Smooth muscle cell (in vitro differentiated cells): ENCODE measurements at regions not wholly inside any gene's neighbourhood (a gene's known extent, or its start where the extent isn't known, plus 50 kb on each side); places are given as distances from the start of the nearest gene placed in this dataset.
"Not testable (repeated sequence)": the region's sequence is repeated elsewhere in the genome, so short reads cannot be mapped to it uniquely, and the experiment has no call there.

ENCODE experiments used
- DNase-seq: peaks from one replicate; lab custom pipeline; 2025; ENCODE audit not compliant: unreplicated experiment; lab: John Stamatoyannopoulos, UW
- H2AFZ ChIP-seq: fragments of 200-600 bp; sonication (generic); 2 replicates; pipeline ENCODE4 v1.6.0; 2016; ENCODE audit warnings: antibody characterized with exemption, low read depth, mild to moderate bottlenecking
- H3F3A ChIP-seq: fragments of 200-600 bp; sonication (generic); 2 replicates; pipeline ENCODE4 v1.6.0; 2017; ENCODE audit warnings: antibody characterized with exemption, low read depth
- H3K27ac ChIP-seq: fragments of 200-600 bp; sonication (generic); 2 replicates; pipeline ENCODE4 v1.5.1; 2016; ENCODE audit warnings: low read depth, mild to moderate bottlenecking
- H3K27me3 ChIP-seq: fragments of 200-600 bp; sonication (generic); 2 replicates; pipeline ENCODE4 v1.6.1; 2016; ENCODE audit warnings: low read depth, mild to moderate bottlenecking
- H3K36me3 ChIP-seq: fragments of 200-600 bp; sonication (generic); 2 replicates; pipeline ENCODE4 v1.5.1; 2016; ENCODE audit warnings: low read depth
- H3K4me1 ChIP-seq: fragments of 200-600 bp; sonication (generic); 2 replicates; pipeline ENCODE4 v1.5.1; 2016; ENCODE audit warnings: low read depth
- H3K4me2 ChIP-seq: fragments of 200-600 bp; sonication (generic); 2 replicates; pipeline ENCODE4 v1.6.0; 2016; ENCODE audit warnings: mild to moderate bottlenecking
- H3K4me3 ChIP-seq: fragments of 200-600 bp; sonication (generic); 2 replicates; pipeline ENCODE4 v1.5.1; 2016; ENCODE audit warnings: mild to moderate bottlenecking
- H3K79me2 ChIP-seq: fragments of 200-600 bp; sonication (generic); 2 replicates; pipeline ENCODE4 v1.6.0; 2016; ENCODE audit warnings: low read depth, mild to moderate bottlenecking
- H3K9ac ChIP-seq: fragments of 200-600 bp; sonication (generic); 2 replicates; pipeline ENCODE4 v1.6.0; 2016; ENCODE audit warnings: low read depth
- H3K9me3 ChIP-seq: fragments of 200-600 bp; sonication (generic); replicated peaks from 2 replicates; pipeline ENCODE4 v1.5.1; 2016; ENCODE audit warnings: low read depth
- H4K20me1 ChIP-seq: fragments of 200-600 bp; sonication (generic); 2 replicates; pipeline ENCODE4 v1.6.0; 2016; ENCODE audit warnings: low read depth
- WGBS: methylation state at CpG from one replicate; pipeline ENCODE4 v1.1.7; 2016; ENCODE audit warnings: low lambda C conversion rate; 5-methylcytosine and 5-hydroxymethylcytosine counted together
- TF ChIP-seq, protein P1 (sequence below): fragments of 200-600 bp; sonication (generic); IDR thresholded peaks from 2 replicates; pipeline ENCODE4 v1.5.1; 2017; ENCODE audit warnings: borderline replicate concordance, mild to moderate bottlenecking, antibody characterized with exemption; ENCODE audit not compliant: insufficient read depth, poor library complexity, severe bottlenecking

DNA sequence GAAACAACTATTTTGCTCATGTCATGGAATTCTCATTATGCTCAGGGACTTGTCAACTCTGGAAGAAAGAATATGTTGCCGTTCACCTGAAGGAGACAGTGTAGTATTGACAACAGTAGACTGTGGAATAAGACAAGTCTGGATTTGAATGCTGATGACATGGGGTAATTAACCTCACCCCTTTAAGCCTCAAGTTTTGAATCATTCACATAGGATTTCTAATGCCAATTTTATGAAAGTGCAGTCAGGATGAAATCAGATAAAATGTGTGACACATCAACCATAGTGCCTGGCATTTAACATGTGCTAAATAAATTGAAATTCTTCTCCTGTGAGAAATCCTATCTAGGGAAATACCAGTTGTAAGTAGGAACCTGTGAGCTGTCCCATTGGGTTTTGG is 305.8 kb downstream of the KIF20B start:
- Histone ChIP-seq H3K27ac (peak overlapping the region; percentile 27), H3K9me3 (no peaks in the 10 kb centered on the region), H3K79me2 (no peaks in the 10 kb centered on the region), H3K27me3 (no peaks in the 10 kb centered on the region), H4K20me1 (no peaks in the 10 kb centered on the region), H3F3A (no peaks in the 10 kb centered on the region), H3K4me3 (no peak overlapping the region), H3K9ac (no peak overlapping the region), H2AFZ (no peak overlapping the region), H3K36me3 (no peaks in the 10 kb centered on the region), H3K4me2 (no peak overlapping the region), H3K4me1 (no peaks in the 10 kb centered on the region)
- WGBS: 76% methylated on average over 1 of the region's 1 CpG
- TF ChIP-seq, protein P1, sequence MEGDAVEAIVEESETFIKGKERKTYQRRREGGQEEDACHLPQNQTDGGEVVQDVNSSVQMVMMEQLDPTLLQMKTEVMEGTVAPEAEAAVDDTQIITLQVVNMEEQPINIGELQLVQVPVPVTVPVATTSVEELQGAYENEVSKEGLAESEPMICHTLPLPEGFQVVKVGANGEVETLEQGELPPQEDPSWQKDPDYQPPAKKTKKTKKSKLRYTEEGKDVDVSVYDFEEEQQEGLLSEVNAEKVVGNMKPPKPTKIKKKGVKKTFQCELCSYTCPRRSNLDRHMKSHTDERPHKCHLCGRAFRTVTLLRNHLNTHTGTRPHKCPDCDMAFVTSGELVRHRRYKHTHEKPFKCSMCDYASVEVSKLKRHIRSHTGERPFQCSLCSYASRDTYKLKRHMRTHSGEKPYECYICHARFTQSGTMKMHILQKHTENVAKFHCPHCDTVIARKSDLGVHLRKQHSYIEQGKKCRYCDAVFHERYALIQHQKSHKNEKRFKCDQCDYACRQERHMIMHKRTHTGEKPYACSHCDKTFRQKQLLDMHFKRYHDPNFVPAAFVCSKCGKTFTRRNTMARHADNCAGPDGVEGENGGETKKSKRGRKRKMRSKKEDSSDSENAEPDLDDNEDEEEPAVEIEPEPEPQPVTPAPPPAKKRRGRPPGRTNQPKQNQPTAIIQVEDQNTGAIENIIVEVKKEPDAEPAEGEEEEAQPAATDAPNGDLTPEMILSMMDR: no peak
- DNase-seq: no peak

DNA sequence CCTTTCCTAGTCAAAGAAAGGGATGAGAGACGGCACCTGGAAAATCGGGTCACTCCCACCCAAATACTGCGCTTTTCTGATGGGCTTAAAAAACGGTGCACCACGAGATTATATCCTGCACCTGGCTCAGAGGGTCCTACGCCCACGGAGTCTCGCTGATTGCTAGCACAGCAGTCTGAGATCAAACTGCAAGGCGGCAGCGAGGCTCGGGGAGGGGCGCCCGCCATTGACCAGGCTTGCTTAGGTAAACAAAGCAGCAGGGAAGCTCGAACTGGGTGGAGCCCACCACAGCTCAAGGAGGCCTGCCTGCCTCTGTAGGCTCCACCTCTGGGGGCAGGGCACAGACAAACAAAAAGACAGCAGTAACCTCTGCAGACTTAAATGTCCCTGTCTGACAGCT is 309.9 kb downstream of the KIF20B start:
- 59% methylated on average over 14 of the region's 14 CpGs for WGBS
- H3K9ac ChIP-seq, H3K9me3 ChIP-seq, H2AFZ ChIP-seq, H3F3A ChIP-seq, H3K4me3 ChIP-seq, H3K4me2 ChIP-seq, H3K27ac ChIP-seq, H3K27me3 ChIP-seq, H3K4me1 ChIP-seq, DNase-seq, H3K79me2 ChIP-seq, H3K36me3 ChIP-seq, H4K20me1 ChIP-seq: not testable (repeated sequence)

DNA sequence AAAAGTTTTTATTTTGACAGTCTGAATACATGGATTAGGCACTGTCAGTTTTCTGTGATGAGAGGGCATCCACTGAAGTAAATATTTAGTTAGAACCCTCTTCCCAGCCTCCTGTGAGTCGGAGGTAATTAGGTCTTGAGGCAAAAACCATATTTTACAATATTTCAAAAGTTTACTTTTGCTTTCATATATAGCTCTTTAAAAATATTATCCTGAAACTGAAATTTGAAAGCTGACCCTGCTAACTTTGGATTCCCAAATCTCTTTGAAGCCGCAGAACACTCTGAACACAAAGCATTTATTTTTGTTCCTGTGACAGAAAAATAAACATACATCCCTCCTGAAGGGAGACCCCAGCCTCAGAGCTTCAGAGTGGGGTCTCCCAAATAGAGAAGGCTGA is 317.4 kb downstream of the KIF20B start:
- Histone ChIP-seq H3K36me3 (no peaks in the 10 kb centered on the region), H3K9ac (no peak overlapping the region), H3K9me3 (no peaks in the 10 kb centered on the region), H3K4me2 (no peak overlapping the region), H2AFZ (no peak overlapping the region), H3K4me1 (no peaks in the 10 kb centered on the region), H3F3A (no peaks in the 10 kb centered on the region), H3K79me2 (no peaks in the 10 kb centered on the region), H3K27ac (no peak overlapping the region), H4K20me1 (no peaks in the 10 kb centered on the region), H3K4me3 (no peak overlapping the region), H3K27me3 (no peaks in the 10 kb centered on the region)
- WGBS: 86% methylated on average over 2 of the region's 2 CpGs
- TF ChIP-seq, protein P1: no peak
- no peak for DNase-seq

DNA sequence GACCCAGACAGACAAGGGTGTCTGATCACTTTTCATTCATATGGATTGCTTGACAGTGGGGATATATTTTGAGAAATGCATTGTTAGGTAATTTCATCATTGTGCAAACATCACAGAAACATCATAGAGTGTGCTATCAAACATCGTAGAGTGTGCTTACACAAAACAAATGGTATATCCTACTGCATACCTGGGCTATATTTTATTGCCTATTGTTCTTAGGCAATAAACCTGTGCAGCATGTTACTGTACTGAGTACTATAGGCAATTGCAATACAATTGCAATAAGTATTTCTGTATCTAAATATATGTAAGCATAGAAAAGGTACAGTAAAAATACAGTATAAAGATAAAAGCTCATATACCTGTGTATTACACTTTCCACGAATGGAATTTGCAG is 319.1 kb downstream of the KIF20B start:
- no peaks in the 10 kb centered on the region for H3K36me3 ChIP-seq
- H3K4me2 ChIP-seq: no peak overlapping the region
- H3K9ac ChIP-seq: no peak overlapping the region
- TF ChIP-seq, protein P1: no peak
- no peaks in the 10 kb centered on the region for H3F3A ChIP-seq
- H3K27ac ChIP-seq: no peak overlapping the region
- H3K79me2 ChIP-seq: no peaks in the 10 kb centered on the region
- no peaks in the 10 kb centered on the region for H3K4me1 ChIP-seq
- H3K4me3 ChIP-seq: no peak overlapping the region
- H2AFZ ChIP-seq: no peak overlapping the region
- no peaks in the 10 kb centered on the region for H3K27me3 ChIP-seq
- 79% methylated on average over 2 of the region's 2 CpGs for WGBS
- no peaks in the 10 kb centered on the region for H4K20me1 ChIP-seq
- H3K9me3 ChIP-seq: no peaks in the 10 kb centered on the region
- no peak for DNase-seq
